Vagina (tissue), 2 donors: ENCODE measurements at regions not wholly inside any gene's neighbourhood (a gene's known extent, or its start where the extent isn't known, plus 50 kb on each side); places are given as distances from the start of the nearest gene placed in this dataset.

Source experiments
- CTCF ChIP-seq, 3 experiments: fragments of 450-650 bp in 2 of 3; fragments of 200-600 bp in 1 of 3; sonication (generic) in 1 of 3; IDR thresholded peaks; one replicate each; pipeline ENCODE4 v1.5.1; 2017 to 2019; ENCODE audit warnings: antibody characterized with exemption in 3 of 3, mild to moderate bottlenecking in 2 of 3, moderate library complexity in 2 of 3
- POLR2A ChIP-seq, 2 donors: fragments of 450-650 bp; IDR thresholded peaks; one replicate each; pipeline ENCODE4 v1.6.1; 2017; ENCODE audit warnings: antibody characterized with exemption in 2 of 2, mild to moderate bottlenecking in 2 of 2, moderate library complexity in 2 of 2
- POLR2AphosphoS5 ChIP-seq, 2 donors: sonication (generic); formaldehyde crosslinking; IDR thresholded peaks; one replicate each; pipeline ENCODE4 v1.9.0; 2017; ENCODE audit warnings: antibody characterized with exemption in 2 of 2, mild to moderate bottlenecking in 2 of 2, low read depth in 1 of 2; ENCODE audit not compliant: insufficient read depth in 1 of 2

GRCh38 chr1:173304529-173305227, 97.5 kb upstream of the TNFSF4 start:
- TF ChIP-seq CTCF (IDR thresholded peaks at IDR 0.05), result no peak
- TF ChIP-seq POLR2A (IDR thresholded peaks at IDR 0.05), result no peak
- TF ChIP-seq POLR2AphosphoS5 (IDR thresholded peaks at IDR 0.05; ENCODE audit: insufficient read depth in 1 of 2, low read depth in 1 of 2), result no peak
